ENCODE measurements at regions not wholly inside any gene's neighbourhood (a gene's known extent, or its start where the extent isn't known, plus 50 kb on each side); places are given as distances from the start of the nearest gene placed in this dataset.

DNA sequence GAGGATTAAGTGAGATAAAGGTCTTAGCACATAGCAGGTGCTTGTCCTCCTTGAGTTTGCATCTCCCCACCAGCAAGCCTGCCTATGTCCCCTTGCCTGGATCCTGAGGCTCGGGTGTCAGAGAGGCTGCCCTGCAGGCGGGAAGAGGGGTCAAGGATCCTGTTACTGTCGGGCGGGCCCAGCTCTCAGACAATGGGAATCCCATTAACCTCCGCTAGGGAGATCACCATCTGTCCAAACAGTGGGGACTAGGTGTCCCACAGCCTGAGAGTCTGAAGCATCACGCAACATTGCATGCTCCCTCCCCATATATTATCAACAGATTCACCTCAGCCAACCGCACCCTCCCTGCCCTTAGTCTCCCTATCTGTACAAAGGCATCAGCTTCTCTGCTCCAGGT lies 151.4 kb downstream of the FBLN2 start:
- TF ChIP-seq, protein P1, sequence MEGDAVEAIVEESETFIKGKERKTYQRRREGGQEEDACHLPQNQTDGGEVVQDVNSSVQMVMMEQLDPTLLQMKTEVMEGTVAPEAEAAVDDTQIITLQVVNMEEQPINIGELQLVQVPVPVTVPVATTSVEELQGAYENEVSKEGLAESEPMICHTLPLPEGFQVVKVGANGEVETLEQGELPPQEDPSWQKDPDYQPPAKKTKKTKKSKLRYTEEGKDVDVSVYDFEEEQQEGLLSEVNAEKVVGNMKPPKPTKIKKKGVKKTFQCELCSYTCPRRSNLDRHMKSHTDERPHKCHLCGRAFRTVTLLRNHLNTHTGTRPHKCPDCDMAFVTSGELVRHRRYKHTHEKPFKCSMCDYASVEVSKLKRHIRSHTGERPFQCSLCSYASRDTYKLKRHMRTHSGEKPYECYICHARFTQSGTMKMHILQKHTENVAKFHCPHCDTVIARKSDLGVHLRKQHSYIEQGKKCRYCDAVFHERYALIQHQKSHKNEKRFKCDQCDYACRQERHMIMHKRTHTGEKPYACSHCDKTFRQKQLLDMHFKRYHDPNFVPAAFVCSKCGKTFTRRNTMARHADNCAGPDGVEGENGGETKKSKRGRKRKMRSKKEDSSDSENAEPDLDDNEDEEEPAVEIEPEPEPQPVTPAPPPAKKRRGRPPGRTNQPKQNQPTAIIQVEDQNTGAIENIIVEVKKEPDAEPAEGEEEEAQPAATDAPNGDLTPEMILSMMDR (IDR thresholded peaks at IDR 0.05): no peak
- no peak for TF ChIP-seq POLR2A (IDR thresholded peaks at IDR 0.05)
